Right lobe of liver (tissue), 6 donors: ENCODE measurements at regions not wholly inside any gene's neighbourhood (a gene's known extent, or its start where the extent isn't known, plus 50 kb on each side); places are given as distances from the start of the nearest gene placed in this dataset.
A peak's percentile ranks its signal among the peaks of the same experiment; 100 is the strongest.

Source experiments
- ATAC-seq, 4 donors: fragments of 200-7000 bp; cut with Tn5 transposase; one replicate each; pipeline ENCODE4 v1.9.1; 2020; ENCODE audit warnings: mild to moderate bottlenecking in 4 of 4, moderate library complexity in 4 of 4
- DNase-seq, 3 donors: peaks; one replicate each; pipeline ENCODE4 v3.0.0-alpha.2; 2020
- H3K27ac ChIP-seq, 3 donors: fragments of 200-600 bp; one replicate each; pipeline ENCODE4 v1.8.0; 2022
- H3K27me3 ChIP-seq, 2 donors: fragments of 200-600 bp; one replicate each; pipeline ENCODE4 v1.8.0; 2022
- H3K36me3 ChIP-seq, 4 donors: fragments of 200-600 bp; sonication (generic) in 1 of 4; one replicate each; pipeline versions ENCODE4 v1.5.1 to v1.8.0; 2017 to 2022; ENCODE audit warnings: control low read depth in 1 of 4
- H3K4me1 ChIP-seq, 4 donors: fragments of 200-600 bp; sonication (generic) in 1 of 4; one replicate each; pipeline versions ENCODE4 v1.5.1 to v1.8.0; 2017 to 2022; ENCODE audit warnings: control low read depth in 1 of 4
- H3K4me3 ChIP-seq, 3 donors: fragments of 200-600 bp; one replicate each; pipeline ENCODE4 v1.8.0; 2022
- H3K9me3 ChIP-seq, 4 donors: fragments of 200-600 bp; sonication (generic) in 1 of 4; one replicate each; pipeline versions ENCODE4 v1.5.1 to v1.8.0; 2017 to 2022; ENCODE audit warnings: control low read depth in 1 of 4
- CTCF ChIP-seq, 4 donors: fragments of 200-600 bp in 3 of 4; fragments of 450-650 bp in 1 of 4; IDR thresholded peaks; one replicate each; pipeline versions ENCODE4 v1.5.1 to v1.8.0; 2016 to 2022; ENCODE audit warnings: antibody characterized with exemption in 4 of 4, mild to moderate bottlenecking in 2 of 4
- POLR2A ChIP-seq: fragments of 450-650 bp; IDR thresholded peaks from one replicate; pipeline ENCODE4 v1.6.1; 2017; ENCODE audit warnings: antibody characterized with exemption, mild to moderate bottlenecking
- whole genome bisulfite sequencing: methylation state at CpG from one replicate; pipeline ENCODE4 v1.1.6; 2018; ENCODE audit warnings: low coverage, low lambda C conversion rate; ENCODE audit not compliant: insufficient coverage; ENCODE audit errors: missing lambda C conversion rate; 5-methylcytosine and 5-hydroxymethylcytosine counted together
- intact Hi-C, 2 donors: fragments of 100-400 bp; cut with DNase I; formaldehyde crosslinking; loops; one replicate each; pipeline versions ENCODE4 v1.11.2 to v1.14.1; 2022
- donor health status: DM: no; HTN: yes; CAD: no.
- donor health status: DM: no; HTN: no; CAD: no.
- donor health status: DM: no; HTN: no; CAD: no.
- donor health status: DM: no; HTN: yes; CAD: no.
- donor health status: DM: no; HTN: yes; CAD: no.

DNA sequence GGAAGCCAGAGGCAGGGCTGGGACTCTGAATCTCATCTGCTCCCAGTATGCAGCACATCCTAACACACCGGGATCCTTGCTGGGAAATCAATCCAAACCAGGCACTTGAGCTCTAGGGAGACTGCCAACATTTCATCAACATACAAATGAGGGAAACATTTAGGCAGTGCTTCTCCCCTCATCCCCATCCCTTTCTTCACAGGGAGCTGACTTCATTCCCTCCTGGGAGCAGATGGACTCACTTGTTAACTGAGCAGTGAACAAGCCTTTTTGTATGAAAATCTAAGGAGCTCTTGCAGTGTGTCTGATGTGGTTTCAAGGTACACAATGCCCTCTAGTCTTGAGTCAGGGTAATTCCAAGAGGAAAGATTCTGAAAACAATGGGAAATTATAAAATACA lies 96.3 kb downstream of the TMEM114 start:
- Histone ChIP-seq H3K27ac (no peak overlapping the region), H3K4me1 (no peaks in the 10 kb centered on the region), H3K36me3 (no peaks in the 10 kb centered on the region), H3K4me3 (no peak overlapping the region), H3K27me3 (no peaks in the 10 kb centered on the region), H3K9me3 (no peaks in the 10 kb centered on the region)
- 0% methylated on average over 1 of the region's 1 CpG for WGBS
- ATAC-seq: no peak
- TF ChIP-seq POLR2A: no peak
- DNase-seq: no peak
- intact Hi-C loops: no loop called here

- intact Hi-C loops: no loop called here
- Histone ChIP-seq H3K4me1 (no peaks in the 10 kb centered on the region), H3K9me3 (no peaks in the 10 kb centered on the region), H3K36me3 (no peaks in the 10 kb centered on the region), H3K4me3 (no peak overlapping the region), H3K27ac (no peak overlapping the region), H3K27me3 (no peaks in the 10 kb centered on the region)
- DNase-seq (no peak), ATAC-seq (no peak)
- TF ChIP-seq CTCF (IDR thresholded peaks at IDR 0.05) (no peak), POLR2A (no peak)
Observed at GRCh38 chr16:8492690-8493089, 97.6 kb downstream of the TMEM114 start.

DNA sequence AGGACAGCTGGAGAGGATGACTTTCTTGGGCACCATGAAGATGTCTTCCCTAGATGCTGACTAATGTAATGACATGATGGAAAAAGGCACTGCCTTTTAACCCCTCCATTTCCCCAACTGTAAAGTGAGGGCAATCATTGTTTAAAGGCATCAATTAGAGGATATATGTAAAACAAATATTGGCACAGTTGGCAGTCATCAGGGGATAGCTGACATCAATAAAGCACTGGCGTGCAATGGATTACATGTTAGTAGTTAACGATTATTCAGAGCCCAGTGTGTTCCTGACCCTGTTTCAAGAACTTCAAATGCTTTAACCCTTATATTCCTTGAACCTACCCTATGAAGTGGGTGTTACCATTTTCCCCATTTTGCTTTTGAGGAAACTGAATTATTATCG lies 100.7 kb downstream of the TMEM114 start:
- 28% methylated on average over 3 of the region's 3 CpGs for WGBS
- Histone ChIP-seq H3K27me3 (no peaks in the 10 kb centered on the region), H3K9me3 (no peaks in the 10 kb centered on the region), H3K4me1 (no peaks in the 10 kb centered on the region), H3K27ac (no peak overlapping the region), H3K36me3 (no peaks in the 10 kb centered on the region), H3K4me3 (no peak overlapping the region)
- intact Hi-C loops: no loop called here
- ATAC-seq (peak in 1 of 4 donors; percentile 21), DNase-seq (no peak)
- TF ChIP-seq POLR2A (no peak), CTCF (IDR thresholded peaks at IDR 0.05) (no peak)

- 70% methylated on average over 3 of the region's 3 CpGs for WGBS
- TF ChIP-seq POLR2A: no peak
- no peak overlapping the region for H3K27ac ChIP-seq
- no peaks in the 10 kb centered on the region for H3K36me3 ChIP-seq
- H3K4me3 ChIP-seq: no peak overlapping the region
- H3K9me3 ChIP-seq: no peaks in the 10 kb centered on the region
- no peaks in the 10 kb centered on the region for H3K27me3 ChIP-seq
- DNase-seq: no peak
- no peaks in the 10 kb centered on the region for H3K4me1 ChIP-seq
- intact Hi-C loops: no loop called here
- ATAC-seq: no peak
Observed at GRCh38 chr16:8486985-8487384, 103.3 kb downstream of the TMEM114 start.

DNA sequence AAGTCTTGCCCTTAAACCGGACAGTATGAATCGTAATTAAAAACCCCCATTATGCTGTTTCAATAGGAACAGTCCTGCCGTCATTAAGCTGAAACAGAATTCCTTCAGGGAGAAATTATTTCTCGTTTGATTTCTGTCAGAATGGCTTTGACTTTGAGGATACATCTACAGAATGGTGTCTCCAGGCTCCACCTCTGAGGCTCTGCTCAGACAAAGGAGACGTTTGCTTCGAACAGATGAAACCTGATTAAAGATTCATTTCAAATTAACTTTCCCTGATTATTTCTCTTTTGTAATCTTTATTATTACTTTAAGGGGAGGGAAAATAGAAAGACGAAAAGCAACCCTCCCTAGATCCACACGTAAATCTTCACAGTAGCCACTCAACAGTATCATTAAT lies 106.9 kb downstream of the TMEM114 start:
- intact Hi-C loops: no loop called here
- H3K27ac ChIP-seq: no peak overlapping the region
- 67% methylated on average over 8 of the region's 8 CpGs for WGBS
- no peak overlapping the region for H3K4me3 ChIP-seq
- no peak for ATAC-seq
- H3K36me3 ChIP-seq: no peaks in the 10 kb centered on the region
- no peaks in the 10 kb centered on the region for H3K9me3 ChIP-seq
- no peaks in the 10 kb centered on the region for H3K27me3 ChIP-seq
- H3K4me1 ChIP-seq: no peaks in the 10 kb centered on the region
- no peak for DNase-seq
- TF ChIP-seq CTCF (IDR thresholded peaks at IDR 0.05) (no peak), POLR2A (no peak)

DNA sequence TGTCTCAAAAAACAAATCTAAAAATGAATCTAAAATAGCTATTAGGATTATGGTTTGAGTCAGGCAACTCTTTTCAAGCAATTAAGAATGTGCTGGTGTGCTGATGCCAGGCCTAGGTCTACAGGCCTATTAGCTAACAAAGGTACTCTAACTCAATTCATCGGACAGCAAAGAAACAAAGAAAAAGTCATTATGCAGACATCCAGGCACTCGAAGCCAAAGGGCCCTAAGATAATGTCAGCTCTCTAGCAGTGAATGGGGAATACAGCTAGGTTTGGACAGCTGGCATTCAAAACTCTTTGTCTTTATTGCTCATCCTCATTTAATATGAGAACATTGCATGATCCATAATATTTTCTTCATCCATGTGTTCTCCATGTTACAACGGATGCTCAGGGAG lies 108.5 kb downstream of the TMEM114 start:
- ATAC-seq (no peak), DNase-seq (no peak)
- Histone ChIP-seq H3K27ac (no peak overlapping the region), H3K9me3 (no peaks in the 10 kb centered on the region), H3K27me3 (no peaks in the 10 kb centered on the region), H3K4me1 (no peaks in the 10 kb centered on the region), H3K36me3 (no peaks in the 10 kb centered on the region), H3K4me3 (no peak overlapping the region)
- WGBS: 56% methylated on average over 3 of the region's 3 CpGs
- no peak for TF ChIP-seq CTCF (IDR thresholded peaks at IDR 0.05)
- no peak for TF ChIP-seq POLR2A
- intact Hi-C loops: no loop called here
